Astrocyte (in vitro differentiated cells and primary cell): ENCODE measurements at regions not wholly inside any gene's neighbourhood (a gene's known extent, or its start where the extent isn't known, plus 50 kb on each side); places are given as distances from the start of the nearest gene placed in this dataset.

ENCODE experiments used
- CTCF ChIP-seq: IDR thresholded peaks from 2 replicates; pipeline ENCODE4 v1.5.1; 2011; ENCODE audit warnings: low read depth, mild to moderate bottlenecking, inconsistent platforms, low read length, moderate library complexity; ENCODE audit not compliant: insufficient read depth
- EZH2 ChIP-seq: IDR thresholded peaks from 2 replicates; pipeline ENCODE4 v1.6.1; 2012; ENCODE audit warnings: mild to moderate bottlenecking, low read length, inconsistent platforms; ENCODE audit not compliant: insufficient read depth

- TF ChIP-seq CTCF (no peak), EZH2 (no peak)
Measured at GRCh38 chr4:62670514-62670913, 1470.4 kb downstream of the ADGRL3 start.
